HG03175 (cell line): ENCODE measurements at regions not wholly inside any gene's neighbourhood (a gene's known extent, or its start where the extent isn't known, plus 50 kb on each side); places are given as distances from the start of the nearest gene placed in this dataset.

ENCODE experiments used
- ATAC-seq: cut with Tn5 transposase; IDR thresholded peaks from one replicate; pipeline ENCODE4 v1.9.1; 2021; ENCODE audit warnings: mild to moderate bottlenecking, moderate library complexity; ENCODE audit not compliant: unreplicated experiment

- no peak for ATAC-seq
Measured at GRCh38 chr18:46320928-46321711, 216.9 kb downstream of the HAUS1 start.

- no peak for ATAC-seq
Measured at GRCh38 chr18:46321955-46322354, 217.8 kb downstream of the HAUS1 start.

- ATAC-seq: no peak
Measured at GRCh38 chr18:46322411-46322891, 218.3 kb downstream of the HAUS1 start.

- ATAC-seq: no peak
Measured at GRCh38 chr18:46322941-46323340, 218.8 kb downstream of the HAUS1 start.

GRCh38 chr18:46324087-46324955 is 220.1 kb downstream of the HAUS1 start:
- no peak for ATAC-seq

GRCh38 chr18:46325895-46326294 is 221.7 kb downstream of the HAUS1 start:
- ATAC-seq: no peak

- no peak for ATAC-seq
Measured at GRCh38 chr18:46329736-46330246, 225.6 kb downstream of the HAUS1 start.

GRCh38 chr18:46331316-46331715 is 227.1 kb downstream of the HAUS1 start:
- no peak for ATAC-seq

- no peak for ATAC-seq
Measured at GRCh38 chr18:46332286-46332801, 228.2 kb downstream of the HAUS1 start.

GRCh38 chr18:46332921-46333341 is 228.7 kb downstream of the HAUS1 start:
- no peak for ATAC-seq

- no peak for ATAC-seq
Measured at GRCh38 chr18:46333431-46334135, 229.4 kb downstream of the HAUS1 start.

- ATAC-seq: no peak
Measured at GRCh38 chr18:46334868-46335281, 230.7 kb downstream of the HAUS1 start.

- no peak for ATAC-seq
Measured at GRCh38 chr18:46335534-46336101, 231.4 kb downstream of the HAUS1 start.

GRCh38 chr18:46336278-46337111 is 232.3 kb downstream of the HAUS1 start:
- no peak for ATAC-seq

GRCh38 chr18:46337271-46337670 is 233.1 kb downstream of the HAUS1 start:
- ATAC-seq: no peak

- no peak for ATAC-seq
Measured at GRCh38 chr18:46338205-46338604, 234.0 kb downstream of the HAUS1 start.

- ATAC-seq: no peak
Measured at GRCh38 chr18:46338766-46339165, 234.6 kb downstream of the HAUS1 start.

- ATAC-seq: no peak
Measured at GRCh38 chr18:46340716-46341115, 236.5 kb downstream of the HAUS1 start.

GRCh38 chr18:46341986-46342525 is 237.9 kb downstream of the HAUS1 start:
- no peak for ATAC-seq
